Stomach (tissue), 8 donors: ENCODE measurements at regions not wholly inside any gene's neighbourhood (a gene's known extent, or its start where the extent isn't known, plus 50 kb on each side); places are given as distances from the start of the nearest gene placed in this dataset.

Experiments
- DNase-seq, 2 donors: peaks; one replicate each; pipeline versions ENCODE4 v3.0.0 to v3.0.0-alpha.2; 2013 to 2019
- H3K27ac ChIP-seq, 5 donors: fragments of 200-600 bp in 4 of 5; sonication (generic) in 4 of 5; one replicate each; pipeline ENCODE4 v1.5.1; 2013 to 2019; ENCODE audit warnings: mild to moderate bottlenecking in 1 of 5, moderate library complexity in 1 of 5
- H3K27me3 ChIP-seq, 3 donors: fragments of 200-600 bp; sonication (generic); one replicate each; pipeline ENCODE4 v1.5.1; 2017 to 2019; ENCODE audit warnings: mixed run types in 1 of 3
- H3K36me3 ChIP-seq, 4 donors: fragments of 200-600 bp; sonication (generic); 1 replicate in 3 of 4; 2 replicates in 1 of 4; pipeline ENCODE4 v1.5.1; 2016 to 2019
- H3K4me1 ChIP-seq, 4 donors: fragments of 200-600 bp; sonication (generic); one replicate each; pipeline ENCODE4 v1.5.1; 2016 to 2019
- H3K4me3 ChIP-seq, 4 donors: fragments of 200-600 bp; sonication (generic) in 3 of 4; one replicate each; pipeline ENCODE4 v1.5.1; 2016 to 2019; ENCODE audit warnings: mild to moderate bottlenecking in 1 of 4
- H3K9me3 ChIP-seq, 4 donors: fragments of 200-600 bp; sonication (generic); one replicate each; pipeline ENCODE4 v1.5.1; 2016 to 2019
- EP300 ChIP-seq: sonication (generic); formaldehyde crosslinking; IDR thresholded peaks from one replicate; pipeline ENCODE4 v1.6.1; 2017; ENCODE audit warnings: antibody characterized with exemption
- POLR2A ChIP-seq, 4 donors: fragments of 450-650 bp; IDR thresholded peaks; one replicate each; pipeline ENCODE4 v1.6.1; 2016; ENCODE audit warnings: antibody characterized with exemption in 4 of 4, control low read depth in 2 of 4, mild to moderate bottlenecking in 1 of 4, moderate library complexity in 1 of 4
- POLR2AphosphoS5 ChIP-seq, 3 donors: sonication (generic); formaldehyde crosslinking; IDR thresholded peaks; one replicate each; pipeline ENCODE4 v1.6.1; 2016; ENCODE audit warnings: antibody characterized with exemption in 3 of 3
- WGBS, 5 donors: extraction: QIAGEN DNeasy Blood & Tissue Kit in 3 of 5; methylation state at CpG; one replicate each; pipeline versions ENCODE4 v1.1.5 to v1.1.7; 2013 to 2018; 5-methylcytosine and 5-hydroxymethylcytosine counted together
- intact Hi-C: fragments of 100-400 bp; cut with DNase I; formaldehyde crosslinking; loops from one replicate; pipeline ENCODE4 v1.15.1; 2023; ENCODE audit warnings: low total_unique reads
- TF ChIP-seq, protein P1 (sequence below), 7 experiments: fragments of 450-650 bp in 4 of 7; fragments of 200-600 bp in 3 of 7; sonication (generic) in 3 of 7; IDR thresholded peaks; one replicate each; pipeline ENCODE4 v1.5.1; 2016 to 2019; ENCODE audit warnings: antibody characterized with exemption in 7 of 7, control low read depth in 2 of 7, mild to moderate bottlenecking in 1 of 7
- donor health status: healthy with polysubstance abuse.
- donor health status: Bipolar disorder and iron deficiency.
- donor health status: healthy.

DNA sequence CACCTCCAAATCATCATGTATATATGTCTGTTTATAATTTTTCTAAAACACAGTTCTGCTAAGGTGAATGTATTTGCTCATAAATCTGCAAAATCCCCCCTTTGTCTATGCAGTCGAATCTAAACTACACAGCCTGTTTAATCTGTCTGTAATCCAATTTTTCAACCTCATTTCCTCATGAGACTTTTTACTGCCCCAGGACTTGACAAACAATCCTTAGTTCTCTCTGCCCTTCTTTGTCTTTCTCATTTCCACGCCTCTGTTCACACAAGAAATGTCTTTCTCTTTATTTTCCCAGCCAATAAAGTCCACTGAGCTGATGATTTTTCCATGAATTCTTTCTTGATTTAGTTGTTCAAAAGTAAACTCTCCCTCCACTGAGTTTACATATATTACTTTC, 1154.3 kb downstream of the FAM181B start:
- intact Hi-C loops: no loop called here
- no peaks in the 10 kb centered on the region for H3K27me3 ChIP-seq
- no peak for DNase-seq
- WGBS, 5 donors: 17 to 25% (median 21%) methylated on average over 2 of the region's 2 CpGs
- no peak overlapping the region for H3K27ac ChIP-seq
- TF ChIP-seq, protein P1, sequence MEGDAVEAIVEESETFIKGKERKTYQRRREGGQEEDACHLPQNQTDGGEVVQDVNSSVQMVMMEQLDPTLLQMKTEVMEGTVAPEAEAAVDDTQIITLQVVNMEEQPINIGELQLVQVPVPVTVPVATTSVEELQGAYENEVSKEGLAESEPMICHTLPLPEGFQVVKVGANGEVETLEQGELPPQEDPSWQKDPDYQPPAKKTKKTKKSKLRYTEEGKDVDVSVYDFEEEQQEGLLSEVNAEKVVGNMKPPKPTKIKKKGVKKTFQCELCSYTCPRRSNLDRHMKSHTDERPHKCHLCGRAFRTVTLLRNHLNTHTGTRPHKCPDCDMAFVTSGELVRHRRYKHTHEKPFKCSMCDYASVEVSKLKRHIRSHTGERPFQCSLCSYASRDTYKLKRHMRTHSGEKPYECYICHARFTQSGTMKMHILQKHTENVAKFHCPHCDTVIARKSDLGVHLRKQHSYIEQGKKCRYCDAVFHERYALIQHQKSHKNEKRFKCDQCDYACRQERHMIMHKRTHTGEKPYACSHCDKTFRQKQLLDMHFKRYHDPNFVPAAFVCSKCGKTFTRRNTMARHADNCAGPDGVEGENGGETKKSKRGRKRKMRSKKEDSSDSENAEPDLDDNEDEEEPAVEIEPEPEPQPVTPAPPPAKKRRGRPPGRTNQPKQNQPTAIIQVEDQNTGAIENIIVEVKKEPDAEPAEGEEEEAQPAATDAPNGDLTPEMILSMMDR (IDR thresholded peaks at IDR 0.05): no peak
- TF ChIP-seq POLR2AphosphoS5 (IDR thresholded peaks at IDR 0.05) (no peak), POLR2A (IDR thresholded peaks at IDR 0.05) (no peak), EP300 (no peak)
- no peaks in the 10 kb centered on the region for H3K4me1 ChIP-seq
- H3K36me3 ChIP-seq: no peaks in the 10 kb centered on the region
- H3K9me3 ChIP-seq: no peaks in the 10 kb centered on the region
- no peak overlapping the region for H3K4me3 ChIP-seq

DNA sequence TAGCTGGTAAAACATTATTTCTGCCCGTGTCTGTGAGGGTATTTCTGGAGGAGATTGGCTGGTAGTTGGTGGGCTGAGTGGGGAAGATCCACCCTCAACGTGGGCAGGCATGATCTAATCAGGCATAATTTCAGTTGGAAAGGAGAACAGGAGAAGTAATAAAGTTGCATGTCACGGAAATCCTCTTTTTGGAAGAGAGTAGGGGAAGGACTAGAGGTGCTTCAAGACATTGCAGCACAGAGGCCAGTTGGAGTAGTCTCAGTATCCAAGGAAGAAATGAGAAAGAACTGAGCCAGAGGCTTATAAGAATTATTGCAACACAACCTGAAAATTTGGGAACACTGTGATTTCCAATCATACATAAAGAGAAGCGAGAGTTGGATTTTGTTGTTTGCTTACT, 1155.1 kb downstream of the FAM181B start:
- TF ChIP-seq, protein P1 (IDR thresholded peaks at IDR 0.05): no peak
- TF ChIP-seq POLR2AphosphoS5 (IDR thresholded peaks at IDR 0.05) (no peak), EP300 (no peak), POLR2A (IDR thresholded peaks at IDR 0.05) (no peak)
- Histone ChIP-seq H3K27ac (no peak overlapping the region), H3K4me3 (no peak overlapping the region), H3K27me3 (no peaks in the 10 kb centered on the region), H3K4me1 (no peaks in the 10 kb centered on the region), H3K9me3 (no peaks in the 10 kb centered on the region), H3K36me3 (no peaks in the 10 kb centered on the region)
- intact Hi-C loops: no loop called here
- WGBS, 5 donors: 52 to 65% (median 58%) methylated on average over 4 of the region's 4 CpGs
- no peak for DNase-seq

- TF ChIP-seq, protein P1 (IDR thresholded peaks at IDR 0.05): no peak
- TF ChIP-seq POLR2A (IDR thresholded peaks at IDR 0.05): no peak
- TF ChIP-seq POLR2AphosphoS5 (IDR thresholded peaks at IDR 0.05): no peak
- TF ChIP-seq EP300: no peak
- H3K27ac ChIP-seq: no peak overlapping the region
- H3K27me3 ChIP-seq: no peaks in the 10 kb centered on the region
- intact Hi-C loops: no loop called here
- H3K36me3 ChIP-seq: no peaks in the 10 kb centered on the region
- H3K4me3 ChIP-seq: no peak overlapping the region
- H3K4me1 ChIP-seq: no peaks in the 10 kb centered on the region
- DNase-seq: no peak
- WGBS, 5 donors: 23 to 41% (median 27%) methylated on average over 2 of the region's 2 CpGs
- no peaks in the 10 kb centered on the region for H3K9me3 ChIP-seq
Observed at GRCh38 chr11:81574301-81574700, 1159.4 kb downstream of the FAM181B start.

- no peak for DNase-seq
- no peak overlapping the region for H3K27ac ChIP-seq
- no peak overlapping the region for H3K4me3 ChIP-seq
- H3K36me3 ChIP-seq: no peaks in the 10 kb centered on the region
- no peaks in the 10 kb centered on the region for H3K9me3 ChIP-seq
- no peaks in the 10 kb centered on the region for H3K27me3 ChIP-seq
- TF ChIP-seq POLR2AphosphoS5 (IDR thresholded peaks at IDR 0.05) (no peak), POLR2A (IDR thresholded peaks at IDR 0.05) (no peak), EP300 (no peak)
- TF ChIP-seq, protein P1 (IDR thresholded peaks at IDR 0.05): no peak
- intact Hi-C loops: no loop called here
- no peaks in the 10 kb centered on the region for H3K4me1 ChIP-seq
- 27 to 67% (median 51%) methylated on average over 1 of the region's 1 CpG for WGBS, 5 donors
Observed at GRCh38 chr11:81573367-81573766, 1160.3 kb downstream of the FAM181B start.
